ENCODE measurements at regions not wholly inside any gene's neighbourhood (a gene's known extent, or its start where the extent isn't known, plus 50 kb on each side); places are given as distances from the start of the nearest gene placed in this dataset.

DNA sequence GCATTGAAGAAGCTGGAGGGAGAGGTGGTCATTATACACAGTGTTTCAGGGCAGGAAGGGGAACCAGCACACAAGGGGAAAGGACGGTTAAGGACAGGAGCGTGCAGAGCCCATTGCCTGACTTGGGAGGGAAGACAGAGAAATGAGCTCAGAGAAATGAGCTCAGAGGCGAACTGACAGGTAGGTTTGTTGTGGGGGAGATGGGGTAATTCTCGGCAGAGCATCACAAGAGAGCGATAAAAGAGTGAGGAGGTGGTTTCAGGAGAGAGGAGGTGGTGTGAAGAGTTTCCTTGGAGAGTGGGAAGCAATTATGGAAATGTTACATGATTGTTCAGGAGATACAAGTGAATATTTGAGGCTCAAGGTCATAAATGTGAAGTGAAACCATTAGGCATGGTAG lies 61.0 kb downstream of the MRGPRX1 start:
- ATAC-seq, result no peak
- Mint-ChIP-seq H3K27ac (no peak overlapping the region), H3K27me3 (peaks cover 26 to 58% of the 10 kb centered on the region in 2 donors)

DNA sequence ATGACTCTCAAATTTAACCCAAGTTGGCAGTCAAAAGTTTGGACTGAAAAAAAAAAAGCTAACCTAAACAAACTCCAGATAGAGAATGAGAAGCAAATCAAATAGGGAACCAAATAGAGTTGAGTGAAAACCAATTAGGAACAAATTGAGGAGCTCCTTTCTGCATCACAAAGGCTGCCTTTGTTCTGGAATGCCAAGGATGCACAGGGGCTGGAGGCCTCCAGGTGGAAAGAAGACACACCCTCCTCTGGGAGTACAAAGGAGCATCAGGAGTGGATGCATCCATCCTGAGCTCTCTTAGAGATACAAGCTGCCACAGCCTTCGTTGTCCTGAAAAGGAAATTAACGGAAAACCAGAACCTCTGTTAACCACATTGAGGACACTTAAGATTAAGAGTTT lies 73.3 kb downstream of the MRGPRX1 start:
- H3K27ac Mint-ChIP-seq, result no peak overlapping the region
- DNase-seq (ENCODE audit: low spot score) (no peak), ATAC-seq (no peak)
- H3K27me3 Mint-ChIP-seq, result peaks cover 10 to 28% of the 10 kb centered on the region in 2 donors
- H3K4me3 Mint-ChIP-seq, result no peak overlapping the region
- H3K9me3 Mint-ChIP-seq, result no peaks in the 10 kb centered on the region
- no peaks in the 10 kb centered on the region for H3K36me3 Mint-ChIP-seq
- no peaks in the 10 kb centered on the region for H3K4me1 Mint-ChIP-seq (ENCODE audit: low read depth in 2 of 2)

More for the DNA sequence above, 61.0 kb downstream of the MRGPRX1 start:
- H3K4me1 Mint-ChIP-seq (ENCODE audit: low read depth in 2 of 2), result no peaks in the 10 kb centered on the region
- no peak for DNase-seq (ENCODE audit: low spot score)
- H3K4me3 Mint-ChIP-seq, result no peak overlapping the region
- peaks cover 4% of the 10 kb centered on the region for H3K9me3 Mint-ChIP-seq
- H3K36me3 Mint-ChIP-seq, result no peaks in the 10 kb centered on the region

DNA sequence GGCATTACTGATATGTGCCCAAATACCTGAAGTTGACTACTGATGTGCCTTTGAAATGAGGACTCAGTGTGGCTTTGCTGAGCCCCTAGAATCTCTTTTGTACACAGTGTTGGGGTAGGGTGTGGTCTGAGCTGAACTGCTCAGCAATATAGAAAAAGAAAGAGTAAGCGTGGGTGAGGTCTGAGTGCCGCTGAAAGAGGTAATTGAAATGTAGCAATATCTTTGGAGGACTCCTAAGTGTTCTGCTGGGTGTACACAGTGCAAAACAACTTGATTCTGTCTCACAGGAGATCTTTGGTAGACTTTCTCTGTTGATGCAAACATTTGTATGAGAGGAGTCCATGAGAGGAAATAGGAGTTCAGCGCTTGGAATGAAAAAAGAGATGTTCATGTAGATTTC lies 73.7 kb upstream of the PTPN5 start:
- H3K4me1 Mint-ChIP-seq (ENCODE audit: low read depth in 2 of 2), result no peaks in the 10 kb centered on the region

DNA sequence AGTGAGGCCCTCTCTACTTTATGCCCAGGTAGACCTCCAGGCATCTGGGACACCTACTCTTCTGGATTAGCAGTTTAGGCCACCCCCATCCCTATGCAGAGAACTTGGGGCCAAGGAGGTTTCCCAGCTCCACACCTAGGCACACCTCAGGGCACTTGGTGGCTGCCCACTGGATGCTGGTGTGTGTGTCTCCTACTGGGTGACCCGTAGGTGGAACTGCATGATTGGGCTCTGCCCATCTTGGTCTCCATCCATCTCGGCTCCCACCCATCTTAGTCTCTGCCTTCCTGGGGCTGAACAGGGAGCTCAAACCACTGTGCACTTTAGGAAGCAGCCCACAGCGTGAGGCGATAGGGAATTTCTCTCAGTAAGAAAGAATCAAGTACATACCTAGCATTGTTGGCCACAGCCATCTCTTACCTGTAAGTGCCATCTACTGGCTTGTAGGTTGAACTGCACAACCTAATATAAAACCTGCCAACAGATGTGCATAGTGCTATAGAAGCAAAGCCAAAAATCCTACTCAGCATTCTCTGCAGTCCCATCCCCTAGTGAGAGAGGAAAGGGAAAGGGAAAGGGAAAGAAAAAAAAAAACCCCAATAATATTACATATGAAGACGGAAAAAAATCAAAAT lies 61.6 kb upstream of the PTPN5 start:
- no peaks in the 10 kb centered on the region for H3K4me1 Mint-ChIP-seq (ENCODE audit: low read depth in 2 of 2)
- no peak overlapping the region for H3K4me3 Mint-ChIP-seq
- DNase-seq (ENCODE audit: low spot score), result no peak
- no peak overlapping the region for H3K27ac Mint-ChIP-seq
- H3K27me3 Mint-ChIP-seq, result peaks cover 20 to 54% of the 10 kb centered on the region in 2 donors
- peaks cover 15% of the 10 kb centered on the region for H3K36me3 Mint-ChIP-seq
- peaks cover 4% of the 10 kb centered on the region for H3K9me3 Mint-ChIP-seq
- ATAC-seq, result peak in 1 of 2 donors; percentile 48

More for the DNA sequence above, 73.7 kb upstream of the PTPN5 start:
- no peak for DNase-seq (ENCODE audit: low spot score)
- H3K36me3 Mint-ChIP-seq, result no peaks in the 10 kb centered on the region
- no peak for ATAC-seq
- H3K27ac Mint-ChIP-seq, result no peak overlapping the region
- H3K27me3 Mint-ChIP-seq, result peaks cover 10 to 33% of the 10 kb centered on the region in 2 donors
- H3K4me3 Mint-ChIP-seq, result no peak overlapping the region
- H3K9me3 Mint-ChIP-seq, result no peaks in the 10 kb centered on the region

DNA sequence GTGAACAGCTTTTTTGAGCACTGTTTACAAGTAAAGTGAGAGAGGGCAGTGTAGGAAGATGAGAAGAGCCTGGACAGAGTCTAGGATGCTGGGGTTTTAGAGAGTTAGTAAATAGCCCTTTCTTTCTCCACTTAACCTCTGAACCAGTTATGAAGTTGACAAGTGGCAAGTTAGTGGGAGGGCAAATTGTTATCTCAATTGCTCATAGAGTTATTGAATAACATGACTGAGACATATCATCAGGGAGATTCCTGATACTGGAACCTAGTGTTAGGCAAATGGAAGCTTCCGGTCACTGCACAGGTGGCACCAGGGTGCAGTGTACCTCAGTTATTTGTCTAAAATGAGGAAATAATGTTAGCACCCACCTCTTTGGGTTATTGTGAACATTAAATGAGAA lies 57.8 kb upstream of the PTPN5 start:
- Mint-ChIP-seq H3K36me3 (peaks cover 8% of the 10 kb centered on the region), H3K9me3 (no peaks in the 10 kb centered on the region), H3K4me1 (ENCODE audit: low read depth in 2 of 2) (no peaks in the 10 kb centered on the region), H3K4me3 (no peak overlapping the region), H3K27me3 (peaks cover 15 to 37% of the 10 kb centered on the region in 2 donors), H3K27ac (no peak overlapping the region)
- DNase-seq (ENCODE audit: low spot score) (no peak), ATAC-seq (no peak)

DNA sequence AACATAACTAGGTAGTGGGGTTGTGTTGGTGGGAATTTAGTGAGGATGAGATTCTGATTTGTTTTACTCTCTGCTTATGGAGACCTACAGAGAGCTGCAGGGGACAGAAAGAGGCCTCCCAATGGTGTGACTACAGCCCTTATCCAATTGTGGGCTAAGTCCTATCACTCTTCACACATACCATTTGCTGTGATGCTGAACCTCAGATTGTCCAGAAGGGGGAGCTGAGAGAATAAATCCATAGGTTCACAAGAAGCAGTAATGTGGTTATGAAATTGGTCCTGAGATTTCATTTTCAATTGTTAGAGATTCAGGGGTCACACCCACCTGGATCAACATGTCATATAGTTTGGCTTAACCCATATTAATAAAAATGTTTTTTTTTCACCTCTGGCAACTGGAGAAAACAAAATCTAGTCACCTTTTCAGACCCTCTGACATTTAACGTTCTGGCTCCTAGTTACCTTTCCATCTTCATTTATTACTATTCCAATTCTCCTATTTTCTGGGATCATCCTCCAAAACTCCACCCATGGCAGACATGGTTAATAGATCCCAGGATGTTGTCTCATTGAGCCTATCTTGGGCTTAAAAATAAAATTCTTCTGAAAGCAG lies 53.3 kb upstream of the PTPN5 start:
- Mint-ChIP-seq H3K27me3 (peaks cover 22 to 49% of the 10 kb centered on the region in 2 donors), H3K9me3 (peaks cover 4% of the 10 kb centered on the region), H3K4me1 (ENCODE audit: low read depth in 2 of 2) (no peaks in the 10 kb centered on the region), H3K36me3 (peaks cover 9% of the 10 kb centered on the region), H3K27ac (no peak overlapping the region), H3K4me3 (no peak overlapping the region)
- no peak for DNase-seq (ENCODE audit: low spot score)
- peak in 1 of 2 donors; percentile 53 for ATAC-seq
